CD4-positive, alpha-beta T cell (primary cell): ENCODE measurements at regions not wholly inside any gene's neighbourhood (a gene's known extent, or its start where the extent isn't known, plus 50 kb on each side); places are given as distances from the start of the nearest gene placed in this dataset.
"Not testable (repeated sequence)": the region's sequence is repeated elsewhere in the genome, so short reads cannot be mapped to it uniquely, and the experiment has no call there.

Source experiments
- ATAC-seq: fragments of 200-7000 bp; cut with Tn5 transposase; one replicate; pipeline ENCODE4 v1.10.0; 2022; ENCODE audit warnings: mild to moderate bottlenecking; ENCODE audit not compliant: poor library complexity
- CTCF ChIA-PET: fragments of 350-600 bp; sonication (Branson Sonifier 250); formaldehyde crosslinking; loops from one replicate; lab custom pipeline; 2021; ENCODE audit warnings: antibody characterized with exemption, inconsistent platforms; lab: Charles Lee
- POLR2A ChIA-PET: fragments of 350-600 bp; sonication (Branson Sonifier 250); formaldehyde crosslinking; loops from one replicate; lab custom pipeline; 2021; ENCODE audit warnings: antibody characterized with exemption, inconsistent platforms; lab: Charles Lee
- DNase-seq, 14 experiments: peaks; one replicate each; pipeline ENCODE4 v3.0.0-alpha.2; 2013 to 2020; ENCODE audit warnings: mixed read lengths in 2 of 14
- H3K27ac ChIP-seq, 2 donors: one replicate each; pipeline versions ENCODE4 v1.5.1 to v1.7.0; 2013; ENCODE audit warnings: low read length in 2 of 2, low read depth in 1 of 2, mild to moderate bottlenecking in 1 of 2
- H3K27me3 ChIP-seq, 2 experiments: 1 replicate in 1 of 2; 2 replicates in 1 of 2; pipeline versions ENCODE4 v1.6.1 to v1.7.0; 2013; ENCODE audit warnings: low read length in 2 of 2, control low read depth in 1 of 2, mild to moderate bottlenecking in 1 of 2, moderate library complexity in 1 of 2; ENCODE audit not compliant: insufficient read depth in 2 of 2, control insufficient read depth in 1 of 2
- H3K36me3 ChIP-seq: one replicate; pipeline ENCODE4 v1.6.1; 2013; ENCODE audit warnings: low read length, control low read depth; ENCODE audit not compliant: insufficient read depth
- H3K4me1 ChIP-seq: one replicate; pipeline ENCODE4 v1.6.1; 2013; ENCODE audit warnings: low read length, control low read depth; ENCODE audit not compliant: insufficient read depth
- H3K4me3 ChIP-seq: one replicate; pipeline ENCODE4 v1.5.1; 2013; ENCODE audit warnings: mild to moderate bottlenecking, low read length, moderate library complexity
- H3K9me3 ChIP-seq, 2 experiments: 1 replicate in 1 of 2; 2 replicates in 1 of 2; pipeline versions ENCODE4 v1.6.1 to v1.7.0; 2013; ENCODE audit warnings: low read length in 2 of 2, mild to moderate bottlenecking in 2 of 2, control low read depth in 1 of 2, moderate library complexity in 1 of 2; ENCODE audit not compliant: control insufficient read depth in 1 of 2, insufficient read depth in 1 of 2
- H3K27ac Mint-ChIP-seq: one replicate; pipeline ENCODE4 v1.8.0; 2020; ENCODE audit warnings: mixed read lengths
- H3K27me3 Mint-ChIP-seq: one replicate; pipeline ENCODE4 v1.8.0; 2021; ENCODE audit warnings: mixed read lengths
- H3K36me3 Mint-ChIP-seq: one replicate; pipeline ENCODE4 v1.8.0; 2021; ENCODE audit warnings: low read depth, mixed read lengths
- H3K4me1 Mint-ChIP-seq: one replicate; pipeline ENCODE4 v1.8.0; 2021; ENCODE audit warnings: low read depth, mixed read lengths
- H3K4me3 Mint-ChIP-seq: one replicate; pipeline ENCODE4 v1.8.0; 2020; ENCODE audit warnings: mild to moderate bottlenecking, mixed read lengths
- H3K9me3 Mint-ChIP-seq: one replicate; pipeline ENCODE4 v1.8.0; 2020; ENCODE audit warnings: mixed read lengths
- intact Hi-C, 2 experiments: fragments of 100-400 bp; cut with DNase I in 1 of 2; cut with micrococcal nuclease in 1 of 2; formaldehyde crosslinking; loops; one replicate each; pipeline versions ENCODE4 v1.15.1 to v1.9.0; 2023 to 2025; cut with DNase I, micrococcal nuclease
- TF ChIP-seq, protein P1 (sequence below): fragments of 200-600 bp; IDR thresholded peaks from one replicate; pipeline ENCODE4 v1.8.0; 2022; ENCODE audit warnings: antibody characterized with exemption, mild to moderate bottlenecking

DNA sequence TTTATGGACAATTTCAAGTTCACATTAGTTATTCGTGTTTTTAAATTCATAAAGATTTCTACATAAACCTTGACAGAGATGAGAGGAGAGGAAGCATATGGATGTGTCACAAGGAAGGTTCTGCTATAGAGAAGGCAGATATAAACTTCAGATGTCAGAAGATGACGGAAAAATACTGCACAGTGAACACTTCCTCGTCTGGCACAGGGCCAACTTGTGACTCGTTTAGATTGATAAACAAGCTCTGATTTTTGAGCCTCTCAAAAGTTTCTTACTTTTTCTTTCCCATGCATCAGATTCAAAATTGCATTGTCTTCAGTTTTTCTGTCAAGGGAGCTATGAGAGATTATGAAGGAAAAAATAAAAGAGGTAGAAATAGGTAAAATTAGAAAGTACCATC is 156.4 kb upstream of the MINDY3 start:
- TF ChIP-seq, protein P1, sequence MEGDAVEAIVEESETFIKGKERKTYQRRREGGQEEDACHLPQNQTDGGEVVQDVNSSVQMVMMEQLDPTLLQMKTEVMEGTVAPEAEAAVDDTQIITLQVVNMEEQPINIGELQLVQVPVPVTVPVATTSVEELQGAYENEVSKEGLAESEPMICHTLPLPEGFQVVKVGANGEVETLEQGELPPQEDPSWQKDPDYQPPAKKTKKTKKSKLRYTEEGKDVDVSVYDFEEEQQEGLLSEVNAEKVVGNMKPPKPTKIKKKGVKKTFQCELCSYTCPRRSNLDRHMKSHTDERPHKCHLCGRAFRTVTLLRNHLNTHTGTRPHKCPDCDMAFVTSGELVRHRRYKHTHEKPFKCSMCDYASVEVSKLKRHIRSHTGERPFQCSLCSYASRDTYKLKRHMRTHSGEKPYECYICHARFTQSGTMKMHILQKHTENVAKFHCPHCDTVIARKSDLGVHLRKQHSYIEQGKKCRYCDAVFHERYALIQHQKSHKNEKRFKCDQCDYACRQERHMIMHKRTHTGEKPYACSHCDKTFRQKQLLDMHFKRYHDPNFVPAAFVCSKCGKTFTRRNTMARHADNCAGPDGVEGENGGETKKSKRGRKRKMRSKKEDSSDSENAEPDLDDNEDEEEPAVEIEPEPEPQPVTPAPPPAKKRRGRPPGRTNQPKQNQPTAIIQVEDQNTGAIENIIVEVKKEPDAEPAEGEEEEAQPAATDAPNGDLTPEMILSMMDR, result no peak
- DNase-seq (no peak), ATAC-seq (no peak)
- Histone ChIP-seq H3K4me3 (no peak overlapping the region), H3K4me1 (no peaks in the 10 kb centered on the region), H3K27ac (no peak overlapping the region), H3K9me3 (no peaks in the 10 kb centered on the region), H3K27me3 (no peaks in the 10 kb centered on the region), H3K36me3 (no peaks in the 10 kb centered on the region)
- H3K27ac Mint-ChIP-seq, result no peak overlapping the region
- H3K4me3 Mint-ChIP-seq, result no peak overlapping the region
- H3K36me3 Mint-ChIP-seq, result no peaks in the 10 kb centered on the region
- no peaks in the 10 kb centered on the region for H3K27me3 Mint-ChIP-seq
- peaks cover 10% of the 10 kb centered on the region for H3K9me3 Mint-ChIP-seq
- POLR2A ChIA-PET, result no interaction called here
- CTCF ChIA-PET, result no interaction called here
- H3K4me1 Mint-ChIP-seq, result no peaks in the 10 kb centered on the region
- intact Hi-C loops, result no loop called here

- Histone ChIP-seq H3K4me1 (no peaks in the 10 kb centered on the region), H3K9me3 (no peaks in the 10 kb centered on the region), H3K4me3 (no peak overlapping the region), H3K36me3 (no peaks in the 10 kb centered on the region), H3K27me3 (no peaks in the 10 kb centered on the region), H3K27ac (no peak overlapping the region)
- Mint-ChIP-seq H3K9me3 (peaks cover 10% of the 10 kb centered on the region), H3K27ac (no peak overlapping the region), H3K27me3 (no peaks in the 10 kb centered on the region), H3K4me3 (no peak overlapping the region), H3K36me3 (no peaks in the 10 kb centered on the region), H3K4me1 (no peaks in the 10 kb centered on the region)
- POLR2A ChIA-PET, result no interaction called here
- CTCF ChIA-PET, result no interaction called here
- TF ChIP-seq, protein P1, result no peak
- ATAC-seq, result no peak
- intact Hi-C loops, result no loop called here
- no peak for DNase-seq
Observed at GRCh38 chr10:16020836-16021235, 160.5 kb upstream of the MINDY3 start.

DNA sequence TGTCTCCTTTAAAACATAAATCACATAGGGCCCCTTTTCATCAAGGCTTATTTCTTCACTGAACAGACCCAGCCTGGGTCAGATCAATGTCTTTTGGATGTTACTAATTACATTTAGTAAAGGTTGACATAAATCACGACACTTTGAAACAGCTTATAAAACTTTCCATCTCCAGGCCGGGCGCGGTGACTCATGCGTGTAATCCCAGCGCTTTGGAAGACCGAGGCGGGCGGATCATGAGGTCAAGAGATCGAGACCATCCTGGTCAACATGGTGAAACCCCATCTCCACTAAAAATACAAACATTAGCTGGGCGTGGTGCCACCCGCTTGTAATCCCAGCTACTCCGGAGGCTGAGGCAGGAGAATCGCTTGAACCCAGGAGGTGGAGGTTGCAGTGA is 166.5 kb upstream of the MINDY3 start:
- H3K36me3 Mint-ChIP-seq, H3K27me3 Mint-ChIP-seq, H3K9me3 ChIP-seq, H3K4me1 Mint-ChIP-seq, H3K4me3 ChIP-seq, H3K27ac Mint-ChIP-seq, ATAC-seq, H3K4me1 ChIP-seq, H3K27ac ChIP-seq, POLR2A ChIA-PET, H3K27me3 ChIP-seq, DNase-seq, CTCF ChIA-PET, intact Hi-C loops, H3K9me3 Mint-ChIP-seq, H3K36me3 ChIP-seq, H3K4me3 Mint-ChIP-seq: not testable (repeated sequence)

GRCh38 chr10:16030562-16030961 is 170.3 kb upstream of the MINDY3 start:
- Mint-ChIP-seq H3K4me3 (no peak overlapping the region), H3K27me3 (no peaks in the 10 kb centered on the region), H3K9me3 (peaks cover 6% of the 10 kb centered on the region), H3K36me3 (no peaks in the 10 kb centered on the region), H3K4me1 (no peaks in the 10 kb centered on the region), H3K27ac (no peak overlapping the region)
- Histone ChIP-seq H3K27ac (no peak overlapping the region), H3K4me3 (no peak overlapping the region), H3K9me3 (peaks cover 3 to 8% of the 10 kb centered on the region in 2 experiments), H3K36me3 (no peaks in the 10 kb centered on the region), H3K4me1 (no peaks in the 10 kb centered on the region), H3K27me3 (no peaks in the 10 kb centered on the region)
- POLR2A ChIA-PET, result no interaction called here
- TF ChIP-seq, protein P1, result no peak
- ATAC-seq, result no peak
- CTCF ChIA-PET, result no interaction called here
- DNase-seq, result no peak
- intact Hi-C loops, result no loop called here
